ENCODE measurements at regions not wholly inside any gene's neighbourhood (a gene's known extent, or its start where the extent isn't known, plus 50 kb on each side); places are given as distances from the start of the nearest gene placed in this dataset.

- TF ChIP-seq CTCF (IDR thresholded peaks at IDR 0.05) (no peak), POLR2A (IDR thresholded peaks at IDR 0.05) (no peak)
Observed at GRCh38 chr6:91126876-91127275, 540.0 kb upstream of the MAP3K7 start.
